ENCODE measurements at regions not wholly inside any gene's neighbourhood (a gene's known extent, or its start where the extent isn't known, plus 50 kb on each side); places are given as distances from the start of the nearest gene placed in this dataset.

DNA sequence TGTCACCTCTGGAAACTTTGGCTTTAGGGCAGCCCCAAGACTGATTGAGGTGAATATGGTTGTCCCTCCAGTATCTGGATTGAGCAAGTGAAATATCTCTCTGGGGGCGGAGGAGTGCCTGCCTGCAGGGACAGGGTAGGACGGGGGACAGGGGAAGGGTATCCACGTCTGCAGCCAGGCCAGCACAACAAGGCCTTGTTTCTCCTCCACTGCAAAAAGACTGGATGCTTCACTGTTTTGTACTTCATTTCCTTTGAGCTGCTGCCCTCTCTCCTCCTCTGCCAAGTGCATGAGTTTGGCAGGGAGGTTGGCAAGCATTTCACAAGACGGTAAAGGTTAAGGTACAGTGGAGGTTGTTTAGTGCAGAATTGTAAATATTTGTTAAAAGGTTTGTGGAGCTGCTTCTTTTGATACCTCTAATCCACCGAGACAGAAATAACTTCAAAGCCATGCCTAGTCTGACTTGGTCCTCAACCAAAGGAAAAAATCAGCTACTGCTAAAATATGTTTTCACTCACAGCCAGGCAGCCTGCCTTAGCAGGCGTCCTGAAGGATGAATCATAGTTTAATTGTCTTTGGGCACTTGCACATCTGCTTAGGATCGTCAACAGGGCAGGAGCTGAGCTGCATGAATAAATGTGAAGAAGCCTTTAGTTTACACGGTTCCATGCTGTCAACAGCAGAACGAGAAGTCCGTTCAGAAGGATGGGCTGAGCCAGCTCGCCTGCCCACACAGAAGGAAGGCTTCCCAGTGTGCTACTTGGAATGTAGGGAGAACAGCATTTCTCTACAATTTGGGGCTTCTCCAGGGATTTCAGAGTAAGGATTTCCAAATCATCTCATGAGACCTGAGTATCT, 269.7 kb downstream of the TTC6 start (continued):
- TF ChIP-seq HMG20B (CRISPR knock-in tag; conservative IDR thresholded peaks at IDR 0.05) (peak; percentile 95), ZNF329 (CRISPR knock-in tag; IDR thresholded peaks at IDR 0.05; ENCODE audit: low read depth) (peak; percentile 84; the same call in 1 of the 2 replicates), ZNF652 (CRISPR knock-in tag; IDR thresholded peaks at IDR 0.05; ENCODE audit: borderline replicate concordance, low read depth) (peak; percentile 66; the same call in 1 of the 2 replicates), ZNF589 (CRISPR knock-in tag; conservative IDR thresholded peaks at IDR 0.05) (peak; percentile 94), THYN1 (CRISPR knock-in tag; IDR thresholded peaks at IDR 0.05; ENCODE audit: borderline replicate concordance, low read depth) (peak; percentile 95), ZNF382 (CRISPR knock-in tag; IDR thresholded peaks at IDR 0.05; ENCODE audit: borderline replicate concordance) (0 out of 2 replicates have a peak, but pooled peaks have one; percentile 69), ZNF570 (CRISPR knock-in tag; IDR thresholded peaks at IDR 0.05; ENCODE audit: borderline replicate concordance) (no peak), ZFY (CRISPR knock-in tag; IDR thresholded peaks at IDR 0.05) (peak; percentile 93), NCOA2 (CRISPR knock-in tag; IDR thresholded peaks at IDR 0.05) (peak; percentile 100), NR1H2 (CRISPR knock-in tag; IDR thresholded peaks at IDR 0.05; ENCODE audit: borderline replicate concordance, low read depth) (no peak; the same call in 1 of the 2 replicates), ZBTB38 (CRISPR knock-in tag; IDR thresholded peaks at IDR 0.05) (no peak), ZNF558 (CRISPR knock-in tag; IDR thresholded peaks at IDR 0.05; ENCODE audit: borderline replicate concordance) (peak; percentile 76; the same call in 1 of the 2 replicates), ZFP36L2 (CRISPR knock-in tag; IDR thresholded peaks at IDR 0.05) (0 out of 2 replicates have a peak, but pooled peaks have one; percentile 84), ZNF446 (CRISPR knock-in tag; IDR thresholded peaks at IDR 0.05) (no peak), SP1 (IDR thresholded peaks at IDR 0.05) (no peak), SP1 (CRISPR knock-in tag; IDR thresholded peaks at IDR 0.05) (peak; percentile 36), SP2 (CRISPR knock-in tag; IDR thresholded peaks at IDR 0.05) (no peak)
- TF ChIP-seq, protein P1, sequence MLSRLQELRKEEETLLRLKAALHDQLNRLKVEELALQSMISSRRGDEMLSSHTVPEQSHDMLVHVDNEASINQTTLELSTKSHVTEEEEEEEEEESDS (CRISPR knock-in tag; IDR thresholded peaks at IDR 0.05; ENCODE audit: borderline replicate concordance), result peak; percentile 3; the same call in 1 of the 2 replicates
- TF ChIP-seq, protein P2, sequence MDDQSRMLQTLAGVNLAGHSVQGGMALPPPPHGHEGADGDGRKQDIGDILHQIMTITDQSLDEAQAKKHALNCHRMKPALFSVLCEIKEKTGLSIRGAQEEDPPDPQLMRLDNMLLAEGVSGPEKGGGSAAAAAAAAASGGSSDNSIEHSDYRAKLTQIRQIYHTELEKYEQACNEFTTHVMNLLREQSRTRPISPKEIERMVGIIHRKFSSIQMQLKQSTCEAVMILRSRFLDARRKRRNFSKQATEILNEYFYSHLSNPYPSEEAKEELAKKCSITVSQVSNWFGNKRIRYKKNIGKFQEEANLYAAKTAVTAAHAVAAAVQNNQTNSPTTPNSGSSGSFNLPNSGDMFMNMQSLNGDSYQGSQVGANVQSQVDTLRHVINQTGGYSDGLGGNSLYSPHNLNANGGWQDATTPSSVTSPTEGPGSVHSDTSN (CRISPR knock-in tag; IDR thresholded peaks at IDR 0.05; ENCODE audit: borderline replicate concordance), result no peak
- TF ChIP-seq, protein P3, sequence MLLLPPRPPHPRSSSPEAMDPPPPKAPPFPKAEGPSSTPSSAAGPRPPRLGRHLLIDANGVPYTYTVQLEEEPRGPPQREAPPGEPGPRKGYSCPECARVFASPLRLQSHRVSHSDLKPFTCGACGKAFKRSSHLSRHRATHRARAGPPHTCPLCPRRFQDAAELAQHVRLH (CRISPR knock-in tag; IDR thresholded peaks at IDR 0.05; ENCODE audit: borderline replicate concordance, low read depth), result peak; percentile 92
- TF ChIP-seq, protein P4, sequence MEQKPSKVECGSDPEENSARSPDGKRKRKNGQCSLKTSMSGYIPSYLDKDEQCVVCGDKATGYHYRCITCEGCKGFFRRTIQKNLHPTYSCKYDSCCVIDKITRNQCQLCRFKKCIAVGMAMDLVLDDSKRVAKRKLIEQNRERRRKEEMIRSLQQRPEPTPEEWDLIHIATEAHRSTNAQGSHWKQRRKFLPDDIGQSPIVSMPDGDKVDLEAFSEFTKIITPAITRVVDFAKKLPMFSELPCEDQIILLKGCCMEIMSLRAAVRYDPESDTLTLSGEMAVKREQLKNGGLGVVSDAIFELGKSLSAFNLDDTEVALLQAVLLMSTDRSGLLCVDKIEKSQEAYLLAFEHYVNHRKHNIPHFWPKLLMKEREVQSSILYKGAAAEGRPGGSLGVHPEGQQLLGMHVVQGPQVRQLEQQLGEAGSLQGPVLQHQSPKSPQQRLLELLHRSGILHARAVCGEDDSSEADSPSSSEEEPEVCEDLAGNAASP (CRISPR knock-in tag; IDR thresholded peaks at IDR 0.05; ENCODE audit: borderline replicate concordance), result peak; percentile 95
